ENCODE measurements at regions not wholly inside any gene's neighbourhood (a gene's known extent, or its start where the extent isn't known, plus 50 kb on each side); places are given as distances from the start of the nearest gene placed in this dataset.

GRCh38 chr2:34578641-34579040 lies 979.5 kb upstream of the FAM98A start:
- Histone ChIP-seq H3K27ac (no peak overlapping the region), H3K27me3 (no peaks in the 10 kb centered on the region)
- no peak for DNase-seq

GRCh38 chr2:34570266-34570872 lies 971.3 kb upstream of the FAM98A start:
- intact Hi-C loops (cut with DNase I), result no loop called here
- DNase-seq, result no peak

More at GRCh38 chr2:34578641-34579040, 979.5 kb upstream of the FAM98A start:
- H3K36me3 ChIP-seq, result no peaks in the 10 kb centered on the region
- no peaks in the 10 kb centered on the region for H3K9me3 ChIP-seq
- intact Hi-C loops (cut with DNase I), result no loop called here
- no peaks in the 10 kb centered on the region for H3K4me1 ChIP-seq
- no peak overlapping the region for H3K4me3 ChIP-seq
- TF ChIP-seq CTCF (IDR thresholded peaks at IDR 0.05) (no peak), POLR2A (IDR thresholded peaks at IDR 0.05) (no peak)
- 63 to 67% methylated on average over 2 of the region's 2 CpGs for WGBS, 2 donors

GRCh38 chr2:34567128-34567527 lies 968.0 kb upstream of the FAM98A start:
- Histone ChIP-seq H3K4me1 (no peaks in the 10 kb centered on the region), H3K27ac (no peak overlapping the region), H3K4me3 (no peak overlapping the region), H3K36me3 (no peaks in the 10 kb centered on the region), H3K9me3 (no peaks in the 10 kb centered on the region), H3K27me3 (no peaks in the 10 kb centered on the region)
- intact Hi-C loops (cut with DNase I), result no loop called here
- no peak for DNase-seq
- WGBS, 2 donors, result 38 to 54% methylated on average over 7 of the region's 7 CpGs
- no peak for TF ChIP-seq POLR2A (IDR thresholded peaks at IDR 0.05)

More at GRCh38 chr2:34570266-34570872, 971.3 kb upstream of the FAM98A start:
- H3K4me3 ChIP-seq, result no peak overlapping the region
- no peaks in the 10 kb centered on the region for H3K4me1 ChIP-seq
- no peaks in the 10 kb centered on the region for H3K36me3 ChIP-seq
- H3K27me3 ChIP-seq, result no peaks in the 10 kb centered on the region
- TF ChIP-seq POLR2A (IDR thresholded peaks at IDR 0.05), result no peak
- TF ChIP-seq CTCF (IDR thresholded peaks at IDR 0.05), result peak in 1 of 6 experiments; percentile 8
- WGBS, 2 donors, result 65 to 67% methylated on average over 5 of the region's 7 CpGs
- no peak overlapping the region for H3K27ac ChIP-seq
- H3K9me3 ChIP-seq, result no peaks in the 10 kb centered on the region

GRCh38 chr2:34552337-34552736 lies 953.2 kb upstream of the FAM98A start:
- Histone ChIP-seq H3K4me3 (no peak overlapping the region), H3K4me1 (no peaks in the 10 kb centered on the region), H3K9me3 (no peaks in the 10 kb centered on the region), H3K27me3 (no peaks in the 10 kb centered on the region), H3K36me3 (no peaks in the 10 kb centered on the region), H3K27ac (no peak overlapping the region)
- DNase-seq, result no peak
- TF ChIP-seq POLR2A (IDR thresholded peaks at IDR 0.05) (no peak), CTCF (IDR thresholded peaks at IDR 0.05) (no peak)
- WGBS, 2 donors, result 93 to 95% methylated on average over 5 of the region's 5 CpGs
- intact Hi-C loops (cut with DNase I), result no loop called here

GRCh38 chr2:34549710-34550345 lies 950.7 kb upstream of the FAM98A start:
- H3K27me3 ChIP-seq, result no peaks in the 10 kb centered on the region
- H3K4me1 ChIP-seq, result no peaks in the 10 kb centered on the region
- no peak for DNase-seq
- no peak overlapping the region for H3K4me3 ChIP-seq
- intact Hi-C loops (cut with DNase I), result no loop called here
- WGBS, 2 donors, result 39 to 43% methylated on average over 3 of the region's 3 CpGs
- H3K36me3 ChIP-seq, result no peaks in the 10 kb centered on the region
- H3K27ac ChIP-seq, result no peak overlapping the region
- H3K9me3 ChIP-seq, result peaks cover 0 to 8% (median 0%) of the 10 kb centered on the region in 3 donors
- TF ChIP-seq CTCF (IDR thresholded peaks at IDR 0.05) (no peak), POLR2A (IDR thresholded peaks at IDR 0.05) (no peak)
